Adrenal gland (tissue), 5 donors: ENCODE measurements at regions not wholly inside any gene's neighbourhood (a gene's known extent, or its start where the extent isn't known, plus 50 kb on each side); places are given as distances from the start of the nearest gene placed in this dataset.

Experiments used
- CTCF ChIP-seq, 6 experiments: fragments of 450-650 bp in 4 of 6; fragments of 200-600 bp in 2 of 6; sonication (generic) in 1 of 6; IDR thresholded peaks; 1 replicate in 5 of 6; 2 replicates in 1 of 6; pipeline versions ENCODE4 v1.5.1 to v1.8.0; 2016 to 2021; ENCODE audit warnings: antibody characterized with exemption in 6 of 6, mild to moderate bottlenecking in 2 of 6, moderate library complexity in 1 of 6
- POLR2A ChIP-seq, 2 donors: fragments of 450-650 bp; IDR thresholded peaks; one replicate each; pipeline ENCODE4 v1.6.1; 2017; ENCODE audit warnings: antibody characterized with exemption in 2 of 2, mild to moderate bottlenecking in 2 of 2, moderate library complexity in 1 of 2
- donor health status: DM: no; HTN: no; CAD: no.

- TF ChIP-seq CTCF (IDR thresholded peaks at IDR 0.05), result no peak
- no peak for TF ChIP-seq POLR2A (IDR thresholded peaks at IDR 0.05)
Observed at GRCh38 chr2:12818416-12819102, 101.8 kb downstream of the TRIB2 start.
